CD4-positive, alpha-beta T cell (primary cell): ENCODE measurements at regions not wholly inside any gene's neighbourhood (a gene's known extent, or its start where the extent isn't known, plus 50 kb on each side); places are given as distances from the start of the nearest gene placed in this dataset.

Experiments used
- ATAC-seq: fragments of 200-7000 bp; cut with Tn5 transposase; one replicate; pipeline ENCODE4 v1.10.0; 2022; ENCODE audit warnings: mild to moderate bottlenecking; ENCODE audit not compliant: poor library complexity
- CTCF ChIA-PET: fragments of 350-600 bp; sonication (Branson Sonifier 250); formaldehyde crosslinking; loops from one replicate; lab custom pipeline; 2021; ENCODE audit warnings: antibody characterized with exemption, inconsistent platforms; lab: Charles Lee
- POLR2A ChIA-PET: fragments of 350-600 bp; sonication (Branson Sonifier 250); formaldehyde crosslinking; loops from one replicate; lab custom pipeline; 2021; ENCODE audit warnings: antibody characterized with exemption, inconsistent platforms; lab: Charles Lee
- DNase-seq, 14 experiments: peaks; one replicate each; pipeline ENCODE4 v3.0.0-alpha.2; 2013 to 2020; ENCODE audit warnings: mixed read lengths in 2 of 14
- H3K27ac ChIP-seq, 2 donors: one replicate each; pipeline versions ENCODE4 v1.5.1 to v1.7.0; 2013; ENCODE audit warnings: low read length in 2 of 2, low read depth in 1 of 2, mild to moderate bottlenecking in 1 of 2
- H3K27me3 ChIP-seq, 2 experiments: 1 replicate in 1 of 2; 2 replicates in 1 of 2; pipeline versions ENCODE4 v1.6.1 to v1.7.0; 2013; ENCODE audit warnings: low read length in 2 of 2, control low read depth in 1 of 2, mild to moderate bottlenecking in 1 of 2, moderate library complexity in 1 of 2; ENCODE audit not compliant: insufficient read depth in 2 of 2, control insufficient read depth in 1 of 2
- H3K36me3 ChIP-seq: one replicate; pipeline ENCODE4 v1.6.1; 2013; ENCODE audit warnings: low read length, control low read depth; ENCODE audit not compliant: insufficient read depth
- H3K4me1 ChIP-seq: one replicate; pipeline ENCODE4 v1.6.1; 2013; ENCODE audit warnings: low read length, control low read depth; ENCODE audit not compliant: insufficient read depth
- H3K4me3 ChIP-seq: one replicate; pipeline ENCODE4 v1.5.1; 2013; ENCODE audit warnings: mild to moderate bottlenecking, low read length, moderate library complexity
- H3K9me3 ChIP-seq, 2 experiments: 1 replicate in 1 of 2; 2 replicates in 1 of 2; pipeline versions ENCODE4 v1.6.1 to v1.7.0; 2013; ENCODE audit warnings: low read length in 2 of 2, mild to moderate bottlenecking in 2 of 2, control low read depth in 1 of 2, moderate library complexity in 1 of 2; ENCODE audit not compliant: control insufficient read depth in 1 of 2, insufficient read depth in 1 of 2
- H3K27ac Mint-ChIP-seq: one replicate; pipeline ENCODE4 v1.8.0; 2020; ENCODE audit warnings: mixed read lengths
- H3K27me3 Mint-ChIP-seq: one replicate; pipeline ENCODE4 v1.8.0; 2021; ENCODE audit warnings: mixed read lengths
- H3K36me3 Mint-ChIP-seq: one replicate; pipeline ENCODE4 v1.8.0; 2021; ENCODE audit warnings: low read depth, mixed read lengths
- H3K4me1 Mint-ChIP-seq: one replicate; pipeline ENCODE4 v1.8.0; 2021; ENCODE audit warnings: low read depth, mixed read lengths
- H3K4me3 Mint-ChIP-seq: one replicate; pipeline ENCODE4 v1.8.0; 2020; ENCODE audit warnings: mild to moderate bottlenecking, mixed read lengths
- H3K9me3 Mint-ChIP-seq: one replicate; pipeline ENCODE4 v1.8.0; 2020; ENCODE audit warnings: mixed read lengths
- CTCF ChIP-seq: fragments of 200-600 bp; IDR thresholded peaks from one replicate; pipeline ENCODE4 v1.8.0; 2022; ENCODE audit warnings: antibody characterized with exemption, mild to moderate bottlenecking
- intact Hi-C, 2 experiments: fragments of 100-400 bp; cut with DNase I in 1 of 2; cut with micrococcal nuclease in 1 of 2; formaldehyde crosslinking; loops; one replicate each; pipeline versions ENCODE4 v1.15.1 to v1.9.0; 2023 to 2025; cut with DNase I, micrococcal nuclease

GRCh38 chr4:177640864-177641263 lies 198.6 kb upstream of the AGA start:
- Mint-ChIP-seq H3K36me3 (no peaks in the 10 kb centered on the region), H3K4me3 (no peak overlapping the region), H3K27me3 (no peaks in the 10 kb centered on the region), H3K27ac (no peak overlapping the region), H3K9me3 (peaks cover 2% of the 10 kb centered on the region), H3K4me1 (no peaks in the 10 kb centered on the region)
- TF ChIP-seq CTCF: no peak
- DNase-seq: no peak
- ATAC-seq: no peak
- intact Hi-C loops: no loop called here
- no peaks in the 10 kb centered on the region for H3K36me3 ChIP-seq
- H3K4me3 ChIP-seq: no peak overlapping the region
- H3K9me3 ChIP-seq: no peaks in the 10 kb centered on the region
- ChIA-PET POLR2A (no interaction called here), CTCF (interaction anchor here (0.5 kb wide), 1 partner anchor 18 kb away, joined by 3 read pairs; no protein-coding TSS in a partner anchor)
- H3K27ac ChIP-seq: no peak overlapping the region
- H3K27me3 ChIP-seq: no peaks in the 10 kb centered on the region
- H3K4me1 ChIP-seq: no peaks in the 10 kb centered on the region

- intact Hi-C loops: no loop called here
- peaks cover 10% of the 10 kb centered on the region for H3K27me3 Mint-ChIP-seq
Measured at GRCh38 chr4:177660223-177660622, 218.0 kb upstream of the AGA start.

GRCh38 chr4:177667687-177668086 lies 225.4 kb upstream of the AGA start:
- no peaks in the 10 kb centered on the region for H3K4me1 ChIP-seq
- DNase-seq (no peak), ATAC-seq (no peak)
- CTCF ChIA-PET: no interaction called here
- peaks cover 0 to 3% of the 10 kb centered on the region in 2 experiments for H3K9me3 ChIP-seq
- intact Hi-C loops: no loop called here
- H3K27ac ChIP-seq: no peak overlapping the region
- H3K4me1 Mint-ChIP-seq: no peaks in the 10 kb centered on the region
- POLR2A ChIA-PET: no interaction called here
- H3K4me3 ChIP-seq: no peak overlapping the region
- TF ChIP-seq CTCF: no peak
- no peak overlapping the region for H3K27ac Mint-ChIP-seq
- no peak overlapping the region for H3K4me3 Mint-ChIP-seq
- H3K27me3 ChIP-seq: no peaks in the 10 kb centered on the region
- H3K36me3 ChIP-seq: no peaks in the 10 kb centered on the region
- no peaks in the 10 kb centered on the region for H3K9me3 Mint-ChIP-seq
- H3K27me3 Mint-ChIP-seq: no peaks in the 10 kb centered on the region
- H3K36me3 Mint-ChIP-seq: no peaks in the 10 kb centered on the region

More at GRCh38 chr4:177660223-177660622, 218.0 kb upstream of the AGA start:
- H3K9me3 ChIP-seq: peaks cover 0 to 3% of the 10 kb centered on the region in 2 experiments
- H3K4me1 ChIP-seq: no peaks in the 10 kb centered on the region
- no peaks in the 10 kb centered on the region for H3K4me1 Mint-ChIP-seq
- H3K9me3 Mint-ChIP-seq: peaks cover 12% of the 10 kb centered on the region
- peaks cover 0 to 3% of the 10 kb centered on the region in 2 experiments for H3K27me3 ChIP-seq
- CTCF ChIA-PET: interaction anchor here (1.3 kb wide), 1 partner anchor 9 kb away, joined by 3 read pairs; no protein-coding TSS in a partner anchor
- no peak overlapping the region for H3K27ac Mint-ChIP-seq
- no peaks in the 10 kb centered on the region for H3K36me3 Mint-ChIP-seq
- no peak overlapping the region for H3K4me3 Mint-ChIP-seq
- no peak for DNase-seq
- no peak for ATAC-seq
- H3K27ac ChIP-seq: no peak overlapping the region
- POLR2A ChIA-PET: no interaction called here
- no peak for TF ChIP-seq CTCF
- H3K4me3 ChIP-seq: no peak overlapping the region
- H3K36me3 ChIP-seq: no peaks in the 10 kb centered on the region
